NCI-H510A (cell line): ENCODE measurements at regions not wholly inside any gene's neighbourhood (a gene's known extent, or its start where the extent isn't known, plus 50 kb on each side); places are given as distances from the start of the nearest gene placed in this dataset.
"Not testable (repeated sequence)": the region's sequence is repeated elsewhere in the genome, so short reads cannot be mapped to it uniquely, and the experiment has no call there.

Experiments
- DNase-seq: peaks from one replicate; lab custom pipeline; 2025; lab: John Stamatoyannopoulos, UW

DNA sequence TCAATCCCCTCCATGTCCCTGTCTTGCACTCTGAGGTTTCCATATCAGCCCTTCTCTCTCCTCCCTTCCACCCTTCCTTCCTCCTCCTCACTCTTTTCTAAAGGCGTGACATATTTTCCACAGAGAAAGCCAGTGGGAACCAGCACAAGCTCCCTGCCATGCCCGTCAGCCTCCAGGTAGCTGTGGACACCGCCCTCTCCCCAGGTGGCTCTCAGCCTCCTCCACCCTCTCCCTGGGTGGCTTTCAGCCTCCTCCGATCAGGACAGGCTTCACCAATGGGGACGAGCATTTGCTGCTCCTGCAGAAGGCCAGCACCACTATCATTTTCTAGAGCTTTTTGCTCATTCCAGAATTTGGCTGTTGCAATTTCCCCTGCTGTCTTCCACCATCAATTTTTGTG lies 236.6 kb downstream of the GADD45G start:
- DNase-seq = no peak

DNA sequence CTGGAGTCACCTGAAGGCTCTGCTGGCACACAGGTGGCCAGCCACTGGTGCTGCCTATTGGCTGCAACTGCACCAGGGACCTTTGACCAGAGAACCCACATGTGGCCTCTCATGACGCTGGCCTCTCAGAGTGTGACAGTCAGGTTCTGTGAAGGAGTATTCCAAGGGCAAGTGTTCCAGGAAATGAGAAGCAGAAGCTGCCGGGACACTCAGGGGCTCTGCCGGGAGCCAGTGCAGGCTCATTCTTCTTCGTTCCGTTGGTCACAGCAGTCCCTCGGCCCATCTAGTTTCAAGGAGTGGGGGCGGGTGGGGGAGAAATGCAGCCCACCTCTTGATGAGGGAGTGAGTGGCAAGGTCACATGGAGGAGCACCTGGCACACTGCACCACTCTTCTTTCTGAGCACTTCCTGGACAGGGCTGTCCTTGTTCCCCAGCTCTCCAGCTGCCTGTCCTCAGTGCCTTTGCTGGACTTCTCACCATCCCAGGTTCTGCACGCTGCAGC lies 237.5 kb downstream of the GADD45G start:
- no peak for DNase-seq

- no peak for DNase-seq
Observed at GRCh38 chr9:89843074-89843473, 238.3 kb downstream of the GADD45G start.

DNA sequence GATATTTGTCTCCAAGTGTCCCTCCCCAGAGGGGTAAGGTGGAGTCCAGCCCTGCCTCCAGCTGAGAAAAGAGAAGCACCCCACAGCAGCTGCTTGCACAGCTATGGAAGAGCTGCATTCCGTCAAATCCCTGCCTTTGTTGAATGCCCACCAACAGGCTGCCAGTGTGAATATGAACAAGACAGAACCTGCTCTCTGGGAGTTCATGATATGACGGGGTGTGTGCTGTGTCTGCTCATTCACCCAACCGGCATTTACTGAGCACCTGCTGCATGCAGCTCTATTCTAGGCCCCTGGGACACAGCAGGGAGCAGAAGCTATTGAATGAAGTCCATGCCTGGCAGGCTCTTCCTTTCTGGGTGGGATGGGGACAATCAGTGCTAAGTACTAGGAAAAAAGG lies 238.8 kb downstream of the GADD45G start:
- no peak for DNase-seq

GRCh38 chr9:89844075-89844474 lies 239.3 kb downstream of the GADD45G start:
- DNase-seq = no peak

- peak; percentile 81 for DNase-seq
Observed at GRCh38 chr9:89844535-89844934, 239.7 kb downstream of the GADD45G start.

- no peak for DNase-seq
Observed at GRCh38 chr9:89845321-89845720, 240.5 kb downstream of the GADD45G start.

GRCh38 chr9:89845862-89846261 lies 241.1 kb downstream of the GADD45G start:
- no peak for DNase-seq

DNA sequence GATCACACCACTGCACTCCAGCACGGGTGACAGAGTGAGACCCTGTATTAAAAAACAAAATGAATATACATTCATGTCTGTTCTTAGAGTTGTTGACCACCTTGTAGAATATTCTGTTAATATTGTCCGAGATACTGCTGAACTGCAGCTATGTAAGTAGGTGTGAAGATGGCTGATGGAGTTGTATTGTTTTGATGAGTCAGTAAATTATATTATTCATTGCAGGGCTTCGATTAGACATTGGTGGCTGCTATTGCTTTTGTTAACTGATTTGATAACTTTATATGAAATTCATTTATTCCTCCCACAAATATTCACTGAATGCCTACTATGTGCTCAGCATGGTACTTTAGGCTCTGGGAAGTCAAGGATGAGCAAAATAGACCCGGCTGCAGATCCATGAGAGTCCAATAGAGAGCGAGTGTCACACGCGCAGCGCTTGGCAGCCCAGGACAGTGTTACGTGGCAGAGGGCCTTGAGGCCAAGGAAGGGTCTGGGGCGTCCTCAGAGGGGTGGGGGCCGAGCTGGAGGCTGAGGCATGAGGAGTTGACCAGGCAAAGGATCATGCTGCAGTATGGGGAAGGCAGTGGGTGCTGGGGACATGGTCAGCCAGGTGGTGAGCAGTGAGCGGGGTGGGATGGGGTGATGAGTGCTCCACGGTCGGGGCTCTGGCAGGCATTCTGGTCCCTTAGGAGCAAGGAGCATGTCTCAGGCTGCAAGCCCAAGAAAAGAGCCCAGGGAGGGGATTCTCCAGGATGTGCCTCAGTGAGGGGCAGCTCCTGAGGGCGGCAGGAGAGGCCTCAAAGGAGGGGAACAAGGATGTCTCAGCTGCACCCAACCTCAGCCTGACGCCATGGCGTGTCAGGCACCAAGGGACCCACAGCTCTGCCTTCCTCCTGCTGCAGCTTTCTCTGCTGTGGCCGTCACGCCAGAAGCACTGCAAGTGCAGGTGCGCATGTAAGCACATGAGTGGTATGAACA lies 243.5 kb downstream of the GADD45G start:
- no peak for DNase-seq

- DNase-seq = no peak
Observed at GRCh38 chr9:89849096-89849495, 244.3 kb downstream of the GADD45G start.

DNA sequence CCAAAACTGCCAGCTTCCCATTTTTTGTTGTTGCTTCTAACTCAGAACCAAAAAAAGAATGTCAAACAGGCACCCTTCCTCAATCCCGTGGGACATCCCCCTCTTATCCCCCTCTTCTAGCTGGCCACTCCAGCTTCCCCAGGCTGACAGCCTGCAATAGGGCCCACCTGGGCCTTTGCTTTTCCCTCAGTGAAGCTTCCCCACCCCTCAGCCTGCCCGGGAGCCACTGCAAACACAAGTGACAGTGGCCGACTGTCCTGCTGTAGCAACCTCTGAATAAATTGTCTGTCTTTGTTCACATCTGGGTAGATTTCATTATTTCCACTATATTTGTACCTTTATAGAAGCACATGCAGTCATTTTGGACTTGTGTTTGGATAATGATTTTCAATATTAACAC lies 245.3 kb downstream of the GADD45G start:
- no peak for DNase-seq

GRCh38 chr9:89850631-89851325 lies 246.0 kb downstream of the GADD45G start:
- DNase-seq = no peak

DNA sequence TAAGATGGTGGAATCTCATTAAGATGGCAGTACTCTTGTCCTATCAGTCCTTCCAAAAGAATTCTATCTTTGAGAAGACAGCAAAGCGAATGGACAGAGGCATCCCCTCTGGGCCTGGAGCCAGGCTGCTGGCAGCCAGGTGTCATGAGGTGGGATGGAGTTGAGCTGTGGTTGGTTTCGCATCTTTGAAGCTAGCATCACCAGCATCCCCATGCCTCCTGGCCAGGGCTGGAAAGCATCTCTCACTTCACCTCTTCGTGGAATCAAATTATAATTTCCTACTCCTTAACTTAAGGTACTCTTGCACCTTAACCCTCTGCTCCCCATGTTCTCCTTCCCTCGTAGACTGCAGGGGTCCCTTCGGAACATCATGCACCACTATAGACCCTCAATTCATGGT lies 248.3 kb downstream of the GADD45G start:
- no peak for DNase-seq

- no peak for DNase-seq
Observed at GRCh38 chr9:89853931-89854330, 249.1 kb downstream of the GADD45G start.

DNA sequence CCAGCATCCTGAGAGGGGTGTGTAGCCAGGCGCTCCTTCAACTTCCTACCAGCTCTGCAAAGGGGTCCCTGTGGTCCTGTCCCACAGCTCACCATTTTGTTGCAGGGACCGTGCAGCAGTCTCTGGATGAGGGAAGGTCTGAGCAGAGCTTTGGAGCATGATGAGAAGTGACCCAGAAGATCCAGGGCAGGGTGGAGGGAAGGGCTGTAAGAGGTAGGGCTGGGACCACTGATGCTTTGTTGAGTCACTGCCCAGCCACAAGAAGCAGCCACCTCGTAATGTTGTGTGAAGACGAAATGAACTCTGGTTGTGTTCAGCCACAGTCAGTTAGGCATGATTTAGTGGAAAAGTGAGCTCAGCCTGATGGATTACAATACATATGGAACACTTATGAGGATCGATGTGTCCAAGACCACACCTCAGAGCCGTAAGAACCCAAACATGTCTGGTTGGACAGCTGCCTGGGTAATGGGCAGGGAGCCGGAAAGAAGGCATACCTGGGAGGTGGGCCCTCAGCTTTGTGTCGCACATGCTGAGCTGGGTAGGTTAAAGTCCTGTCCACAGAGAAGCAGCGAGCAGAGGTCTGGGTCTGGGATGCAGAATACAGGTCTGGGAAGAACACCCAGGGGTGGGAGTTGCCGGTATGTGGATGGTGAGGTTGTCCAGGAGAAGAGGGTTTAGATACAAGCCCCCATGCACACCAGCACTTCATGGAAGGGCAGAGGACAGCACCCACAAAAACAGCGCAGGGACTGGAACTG lies 250.1 kb downstream of the GADD45G start:
- DNase-seq = no peak

GRCh38 chr9:89856296-89856695 lies 251.5 kb downstream of the GADD45G start:
- DNase-seq = not testable (repeated sequence)

DNA sequence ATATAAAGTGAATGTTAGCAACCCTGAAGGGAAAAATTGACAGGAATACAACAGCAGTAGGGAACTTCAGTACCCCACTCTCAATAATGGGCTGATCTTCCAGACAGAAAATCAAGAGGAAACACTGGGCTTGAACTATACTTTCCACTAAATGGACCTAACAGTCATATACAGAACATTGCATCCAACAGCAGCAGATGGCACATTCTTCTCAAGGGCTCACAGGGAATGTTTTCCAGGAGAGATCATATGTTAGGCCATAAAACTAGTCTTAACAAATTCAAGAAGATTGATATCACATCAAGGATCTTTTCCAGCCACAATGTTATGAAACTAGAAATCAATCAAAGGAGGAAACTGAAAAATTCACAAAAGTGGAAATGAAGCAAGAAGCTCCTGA lies 252.1 kb downstream of the GADD45G start:
- not testable (repeated sequence) for DNase-seq

DNA sequence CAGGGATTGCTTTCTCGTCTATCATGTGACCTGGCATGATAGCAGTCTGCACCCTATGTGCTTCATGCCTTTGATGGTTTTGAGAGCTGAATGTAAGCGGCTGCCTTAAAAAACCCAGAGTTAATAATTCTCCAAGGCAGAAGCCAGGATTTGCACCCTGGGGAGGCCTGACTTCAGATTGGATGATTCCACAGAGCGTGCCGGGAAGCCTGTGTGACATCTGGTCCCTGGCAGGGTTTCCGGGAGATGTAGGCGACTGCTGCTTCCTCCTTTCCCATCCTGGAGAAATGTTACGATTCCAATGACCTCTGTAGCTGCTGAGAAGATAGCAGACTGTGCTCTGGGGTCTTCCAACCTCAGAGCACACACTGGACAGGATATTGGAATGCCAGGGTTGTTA lies 255.0 kb downstream of the GADD45G start:
- DNase-seq = not testable (repeated sequence)

GRCh38 chr9:89861371-89861770 lies 256.6 kb downstream of the GADD45G start:
- not testable (repeated sequence) for DNase-seq

GRCh38 chr9:89862316-89862715 lies 257.5 kb downstream of the GADD45G start:
- no peak for DNase-seq

DNA sequence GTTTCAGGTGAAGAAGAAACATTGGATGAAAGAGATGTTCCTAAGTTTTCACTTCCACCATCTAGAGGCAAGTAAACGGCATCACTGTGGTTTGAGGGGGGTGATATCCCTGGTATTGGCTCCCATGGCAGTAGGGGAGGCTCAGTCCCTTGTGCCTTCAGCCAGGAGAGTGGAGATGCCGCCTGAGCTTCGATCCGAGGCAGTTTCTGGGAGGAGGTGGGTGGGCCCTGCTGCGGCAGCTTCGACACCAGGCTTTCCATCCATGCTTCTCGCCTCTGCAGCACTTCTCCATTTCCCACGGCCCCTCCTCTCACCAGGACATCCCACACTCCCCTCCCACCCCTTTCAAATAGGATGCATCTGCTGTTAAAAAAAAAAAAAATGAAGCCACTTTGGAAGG lies 258.3 kb downstream of the GADD45G start:
- DNase-seq = no peak

DNA sequence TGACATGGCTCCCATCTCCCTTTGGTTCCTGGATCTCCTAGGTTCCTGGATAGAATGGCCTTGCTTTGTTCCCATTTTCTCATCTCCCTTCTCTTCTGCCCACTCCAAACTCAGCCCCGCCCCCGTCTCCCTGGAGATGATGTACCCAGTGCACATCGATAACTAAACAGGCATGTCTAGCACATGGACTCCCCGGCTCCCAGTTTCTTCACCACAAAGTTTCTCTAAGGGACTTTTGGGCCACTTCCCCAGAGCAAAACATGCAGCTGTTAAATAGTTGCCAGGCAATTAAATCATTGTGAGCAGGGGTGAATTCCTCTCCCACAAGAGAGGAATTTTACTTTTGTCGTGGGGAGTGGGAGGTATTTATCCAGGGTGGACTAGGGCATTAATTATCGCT lies 259.0 kb downstream of the GADD45G start:
- peak; percentile 46 for DNase-seq
